PC-3 (cell line): ENCODE measurements at regions not wholly inside any gene's neighbourhood (a gene's known extent, or its start where the extent isn't known, plus 50 kb on each side); places are given as distances from the start of the nearest gene placed in this dataset.

Source experiments
- ATAC-seq: fragments of 200-7000 bp; cut with Tn5 transposase; 2 replicates; pipeline ENCODE4 v1.9.1; 2020; ENCODE audit warnings: mild to moderate bottlenecking, moderate library complexity
- BruUV-seq: library from RNA; stranded (reverse); fragments of 400-500 nt; replicated peaks from 2 replicates; lab custom pipeline; 2021; lab: Mats Ljungman, UMichigan
- CTCF ChIA-PET: fragments of 300-600 bp; sonication (Branson Sonifier 250); formaldehyde crosslinking; loops from one replicate; lab custom pipeline; 2022; ENCODE audit warnings: antibody characterized with exemption; lab: Charles Lee
- POLR2A ChIA-PET: fragments of 300-600 bp; sonication (Branson Sonifier 250); formaldehyde crosslinking; loops from one replicate; lab custom pipeline; 2022; ENCODE audit warnings: antibody characterized with exemption; ENCODE audit not compliant: unreplicated experiment; lab: Charles Lee
- DNase-seq: peaks from one replicate; pipeline ENCODE4 v3.0.0-alpha.2; 2015
- H2AFZ ChIP-seq: fragments of 300-600 bp; sonication (generic); 2 replicates; pipeline ENCODE4 v1.6.0; 2016; ENCODE audit warnings: antibody characterized with exemption, low read length
- H3F3A ChIP-seq: fragments of 300-600 bp; sonication (generic); one replicate; pipeline ENCODE4 v1.6.0; 2017; ENCODE audit warnings: antibody characterized with exemption, low read length, control low read depth, mild to moderate bottlenecking; ENCODE audit not compliant: unreplicated experiment
- H3K27ac ChIP-seq: fragments of 300-600 bp; sonication (generic); 2 replicates; pipeline ENCODE4 v1.5.1; 2016; ENCODE audit warnings: mild to moderate bottlenecking, low read length
- H3K27me3 ChIP-seq: fragments of 300-600 bp; sonication (generic); 2 replicates; pipeline ENCODE4 v1.6.1; 2016; ENCODE audit warnings: low read length, mixed read lengths
- H3K36me3 ChIP-seq: fragments of 300-600 bp; sonication (generic); 2 replicates; pipeline ENCODE4 v1.6.1; 2016; ENCODE audit warnings: low read depth, mixed run types, low read length, mixed read lengths
- H3K4me1 ChIP-seq: fragments of 300-600 bp; sonication (generic); 2 replicates; pipeline ENCODE4 v1.5.1; 2016; ENCODE audit warnings: low read length; ENCODE audit not compliant: insufficient read depth
- H3K4me2 ChIP-seq: fragments of 300-600 bp; sonication (generic); 2 replicates; pipeline ENCODE4 v1.6.0; 2016; ENCODE audit warnings: low read length
- H3K4me3 ChIP-seq: fragments of 300-600 bp; sonication (generic); 2 replicates; pipeline ENCODE4 v1.5.1; 2016; ENCODE audit warnings: mild to moderate bottlenecking, low read length, mixed read lengths
- H3K79me2 ChIP-seq: fragments of 300-600 bp; sonication (generic); 2 replicates; pipeline ENCODE4 v1.6.1; 2017; ENCODE audit warnings: low read length, mixed read lengths
- H3K9ac ChIP-seq: fragments of 300-600 bp; sonication (generic); 2 replicates; pipeline ENCODE4 v1.6.0; 2016; ENCODE audit warnings: mild to moderate bottlenecking, low read length
- H3K9me2 ChIP-seq: fragments of 300-600 bp; sonication (generic); replicated peaks from 2 replicates; pipeline ENCODE4 v1.6.1; 2016; ENCODE audit warnings: mixed run types, low read length, mixed read lengths
- H3K9me3 ChIP-seq: fragments of 300-600 bp; sonication (generic); 2 replicates; pipeline ENCODE4 v1.6.1; 2016; ENCODE audit warnings: low read length, mixed read lengths
- H4K20me1 ChIP-seq: fragments of 300-600 bp; sonication (generic); 2 replicates; pipeline ENCODE4 v1.6.1; 2016; ENCODE audit warnings: low read length, mixed read lengths
- EZH2 ChIP-seq: fragments of 300-600 bp; sonication (generic); IDR thresholded peaks from one replicate; pipeline ENCODE4 v1.6.1; 2017; ENCODE audit warnings: antibody characterized with exemption, mild to moderate bottlenecking, low read length; ENCODE audit not compliant: unreplicated experiment
- EZH2phosphoT487 ChIP-seq: fragments of 300-600 bp; sonication (generic); IDR thresholded peaks from 2 replicates; pipeline ENCODE4 v1.6.1; 2018; ENCODE audit warnings: mild to moderate bottlenecking, antibody characterized with exemption, low read length, borderline replicate concordance
- intact Hi-C: fragments of 100-400 bp; cut with micrococcal nuclease; formaldehyde crosslinking; loops from 2 replicates; pipeline ENCODE4 v1.9.0; 2023
- TF ChIP-seq, protein P1 (sequence below): fragments of 300-600 bp; sonication (generic); conservative IDR thresholded peaks from 2 replicates; pipeline ENCODE4 v1.5.1; 2017; ENCODE audit warnings: antibody characterized with exemption, low read depth, mild to moderate bottlenecking, low read length

DNA sequence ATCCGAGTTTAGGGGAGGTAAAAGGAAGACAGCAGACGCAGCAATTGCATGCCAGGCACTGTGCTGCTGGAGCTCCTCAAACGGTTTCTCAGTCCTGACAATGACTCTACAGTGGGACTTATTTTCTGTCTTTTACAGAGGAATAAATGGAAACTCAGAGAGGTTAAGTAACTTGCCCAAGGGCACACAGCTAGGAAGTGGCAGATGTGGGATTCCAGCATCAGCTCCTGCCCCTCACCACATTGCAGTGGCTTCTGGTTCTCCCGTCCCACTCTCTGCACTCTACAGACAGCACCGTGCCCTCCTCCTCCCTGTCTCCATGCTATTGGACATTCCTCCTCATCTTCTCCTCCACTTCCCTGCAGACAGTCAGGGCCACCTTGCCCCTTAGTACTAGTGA lies 74.2 kb upstream of the KSR1 start:
- intact Hi-C loops = no loop called here
- Histone ChIP-seq H3K9me3 (no peaks in the 10 kb centered on the region), H3K36me3 (no peaks in the 10 kb centered on the region; the same call in 1 of the 2 replicates), H3K4me1 (peaks cover 34% of the 10 kb centered on the region), H3K9me2 (no peaks in the 10 kb centered on the region), H2AFZ (no peak overlapping the region), H3K4me2 (no peak overlapping the region), H3K27me3 (no peaks in the 10 kb centered on the region), H3K27ac (no peak overlapping the region), H3K79me2 (no peaks in the 10 kb centered on the region), H3K9ac (no peak overlapping the region), H4K20me1 (no peaks in the 10 kb centered on the region), H3K4me3 (no peak overlapping the region), H3F3A (no peaks in the 10 kb centered on the region)
- DNase-seq = no peak
- ChIA-PET POLR2A (no interaction called here), CTCF (no interaction called here)
- TF ChIP-seq EZH2 = no peak
- no peak for TF ChIP-seq EZH2phosphoT487
- TF ChIP-seq, protein P1, sequence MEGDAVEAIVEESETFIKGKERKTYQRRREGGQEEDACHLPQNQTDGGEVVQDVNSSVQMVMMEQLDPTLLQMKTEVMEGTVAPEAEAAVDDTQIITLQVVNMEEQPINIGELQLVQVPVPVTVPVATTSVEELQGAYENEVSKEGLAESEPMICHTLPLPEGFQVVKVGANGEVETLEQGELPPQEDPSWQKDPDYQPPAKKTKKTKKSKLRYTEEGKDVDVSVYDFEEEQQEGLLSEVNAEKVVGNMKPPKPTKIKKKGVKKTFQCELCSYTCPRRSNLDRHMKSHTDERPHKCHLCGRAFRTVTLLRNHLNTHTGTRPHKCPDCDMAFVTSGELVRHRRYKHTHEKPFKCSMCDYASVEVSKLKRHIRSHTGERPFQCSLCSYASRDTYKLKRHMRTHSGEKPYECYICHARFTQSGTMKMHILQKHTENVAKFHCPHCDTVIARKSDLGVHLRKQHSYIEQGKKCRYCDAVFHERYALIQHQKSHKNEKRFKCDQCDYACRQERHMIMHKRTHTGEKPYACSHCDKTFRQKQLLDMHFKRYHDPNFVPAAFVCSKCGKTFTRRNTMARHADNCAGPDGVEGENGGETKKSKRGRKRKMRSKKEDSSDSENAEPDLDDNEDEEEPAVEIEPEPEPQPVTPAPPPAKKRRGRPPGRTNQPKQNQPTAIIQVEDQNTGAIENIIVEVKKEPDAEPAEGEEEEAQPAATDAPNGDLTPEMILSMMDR = no peak
- BruUV-seq = no TSS peak
- no peak for ATAC-seq

DNA sequence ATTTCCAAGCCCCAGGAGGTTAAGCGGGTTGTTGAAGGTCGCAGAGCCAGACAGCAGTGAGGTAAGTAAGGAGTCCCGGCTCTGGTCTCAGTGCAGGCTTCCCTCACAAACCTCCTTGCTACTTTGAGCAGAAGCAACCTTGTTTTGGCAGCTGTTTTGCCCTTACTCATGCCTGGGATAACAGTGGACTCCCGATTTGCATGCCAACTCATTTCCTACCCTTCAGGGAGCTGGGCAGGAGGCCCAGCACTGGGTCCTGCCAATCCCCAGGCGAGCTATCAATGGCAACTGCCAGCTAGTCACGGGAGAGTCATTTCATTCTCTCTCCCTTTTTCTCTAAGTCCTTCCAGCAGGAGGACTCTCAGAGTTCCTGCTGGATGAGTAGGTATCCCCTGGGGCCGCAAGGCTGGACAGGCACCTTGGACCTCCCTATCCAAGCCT lies 72.0 kb upstream of the KSR1 start:
- no peak overlapping the region for H3K9ac ChIP-seq
- TF ChIP-seq, protein P1 = 0 out of 2 replicates have a peak, but pooled peaks have one; percentile 18
- TF ChIP-seq EZH2 (no peak), EZH2phosphoT487 (no peak)
- CTCF ChIA-PET = interaction anchor here (0.6 to 1.4 kb wide), 3 partner anchors 30 to 792 kb away, joined by 3 to 7 read pairs (median 3); no protein-coding TSS in a partner anchor
- H3K4me3 ChIP-seq = no peak overlapping the region
- H2AFZ ChIP-seq = peak overlapping the region; percentile 18; the same call in 1 of the 2 replicates
- H3K4me1 ChIP-seq = peaks cover 32% of the 10 kb centered on the region
- no peaks in the 10 kb centered on the region for H4K20me1 ChIP-seq
- no peaks in the 10 kb centered on the region for H3K9me3 ChIP-seq
- H3K4me2 ChIP-seq = peak overlapping the region; percentile 66
- H3K79me2 ChIP-seq = no peaks in the 10 kb centered on the region
- DNase-seq (peak; percentile 94), ATAC-seq (peak; percentile 90)
- intact Hi-C loops = no loop called here
- no peaks in the 10 kb centered on the region for H3F3A ChIP-seq
- H3K27me3 ChIP-seq = no peaks in the 10 kb centered on the region
- no peaks in the 10 kb centered on the region for H3K9me2 ChIP-seq
- no TSS peak for BruUV-seq
- peak overlapping the region; percentile 79 for H3K27ac ChIP-seq
- POLR2A ChIA-PET = no interaction called here
- no peaks in the 10 kb centered on the region; the same call in 1 of the 2 replicates for H3K36me3 ChIP-seq

DNA sequence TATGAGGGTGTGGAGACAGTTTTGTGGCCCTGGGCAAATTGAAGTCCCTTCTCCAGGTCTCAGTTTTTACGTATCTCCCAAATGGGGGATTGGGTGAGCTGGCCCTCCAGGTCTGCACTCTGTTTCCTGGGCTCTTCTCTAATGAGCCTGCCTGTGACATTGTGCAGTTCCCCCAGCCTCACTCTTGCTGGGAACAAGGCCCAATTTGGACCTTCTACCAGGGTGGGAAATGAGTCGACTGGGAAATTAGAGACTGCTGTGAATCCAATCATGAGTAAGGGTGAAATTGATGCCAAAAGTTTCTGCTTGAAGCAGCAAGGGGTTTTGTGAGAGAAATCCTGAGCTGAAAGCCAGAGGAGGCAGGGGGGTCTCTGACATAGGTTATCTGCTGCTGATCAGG lies 71.5 kb upstream of the KSR1 start:
- TF ChIP-seq EZH2 = no peak
- TF ChIP-seq, protein P1 = no peak
- no peak for TF ChIP-seq EZH2phosphoT487
- no TSS peak for BruUV-seq
- Histone ChIP-seq H4K20me1 (no peaks in the 10 kb centered on the region), H3K4me2 (peak overlapping the region; percentile 66), H3K4me1 (peaks cover 29% of the 10 kb centered on the region), H3K4me3 (no peak overlapping the region), H3K36me3 (no peaks in the 10 kb centered on the region; the same call in 1 of the 2 replicates), H3K9me3 (no peaks in the 10 kb centered on the region), H3K27ac (peak overlapping the region; percentile 79), H3K27me3 (no peaks in the 10 kb centered on the region), H3K9ac (no peak overlapping the region), H3F3A (no peaks in the 10 kb centered on the region), H3K79me2 (no peaks in the 10 kb centered on the region), H2AFZ (peak overlapping the region; percentile 18; the same call in 1 of the 2 replicates), H3K9me2 (no peaks in the 10 kb centered on the region)
- ATAC-seq (no peak), DNase-seq (no peak)
- intact Hi-C loops = no loop called here
- POLR2A ChIA-PET = no interaction called here
- CTCF ChIA-PET = interaction anchor here (0.9 to 1.4 kb wide), 2 partner anchors 30 to 217 kb away, joined by 3 to 7 read pairs; no protein-coding TSS in a partner anchor
